PC-9 (cell line): ENCODE measurements at regions not wholly inside any gene's neighbourhood (a gene's known extent, or its start where the extent isn't known, plus 50 kb on each side); places are given as distances from the start of the nearest gene placed in this dataset.

Source experiments
- BruUV-seq: library from RNA; stranded (reverse); fragments of 400-500 nt; replicated peaks from 2 replicates; lab custom pipeline; 2021; lab: Mats Ljungman, UMichigan
- CTCF ChIA-PET: fragments of 300-600 bp; sonication (Branson Sonifier 250); formaldehyde crosslinking; loops from one replicate; lab custom pipeline; 2022; ENCODE audit warnings: antibody characterized with exemption; lab: Charles Lee
- POLR2A ChIA-PET: fragments of 300-600 bp; sonication (Branson Sonifier 250); formaldehyde crosslinking; loops from one replicate; lab custom pipeline; 2022; ENCODE audit warnings: antibody characterized with exemption; ENCODE audit not compliant: unreplicated experiment; lab: Charles Lee
- DNase-seq, 2 experiments: peaks; one replicate each; pipeline versions ENCODE4 v3.0.0 to v3.0.0-alpha.2; 2015 to 2022; ENCODE audit warnings: mixed read lengths in 1 of 2
- H2AFZ ChIP-seq: fragments of 200-600 bp; sonication (generic); 2 replicates; pipeline ENCODE4 v1.8.1; 2017; ENCODE audit warnings: antibody characterized with exemption
- H3F3A ChIP-seq: fragments of 200-600 bp; sonication (generic); 2 replicates; pipeline ENCODE4 v1.8.1; 2017; ENCODE audit warnings: antibody characterized with exemption, mild to moderate bottlenecking, low read depth; ENCODE audit not compliant: insufficient read depth
- H3K27ac ChIP-seq: fragments of 200-600 bp; sonication (generic); 2 replicates; pipeline ENCODE4 v1.6.1; 2016; ENCODE audit warnings: mixed run types
- H3K27me3 ChIP-seq: fragments of 200-600 bp; sonication (generic); 2 replicates; pipeline ENCODE4 v1.6.1; 2016; ENCODE audit warnings: low read depth, mixed run types; ENCODE audit not compliant: insufficient read depth
- H3K36me3 ChIP-seq: fragments of 200-600 bp; sonication (generic); 2 replicates; pipeline ENCODE4 v1.6.1; 2016; ENCODE audit warnings: low read depth, mixed run types
- H3K4me1 ChIP-seq: fragments of 200-600 bp; sonication (generic); replicated peaks from 2 replicates; pipeline ENCODE4 v1.6.1; 2016; ENCODE audit warnings: mixed run types; ENCODE audit not compliant: insufficient read depth
- H3K4me2 ChIP-seq: fragments of 200-600 bp; sonication (generic); 2 replicates; pipeline ENCODE4 v1.6.1; 2017; ENCODE audit warnings: mixed run types
- H3K4me3 ChIP-seq: fragments of 200-600 bp; sonication (generic); 2 replicates; pipeline ENCODE4 v1.6.1; 2016; ENCODE audit warnings: mixed run types
- H3K79me2 ChIP-seq: fragments of 200-600 bp; sonication (generic); 2 replicates; pipeline ENCODE4 v1.6.1; 2017; ENCODE audit warnings: low read depth, mixed run types
- H3K9me2 ChIP-seq: fragments of 200-600 bp; sonication (generic); 2 replicates; pipeline ENCODE4 v1.8.1; 2017; ENCODE audit warnings: mild to moderate bottlenecking; ENCODE audit not compliant: insufficient read depth
- H3K9me3 ChIP-seq: fragments of 200-600 bp; sonication (generic); 2 replicates; pipeline ENCODE4 v1.8.1; 2016; ENCODE audit warnings: low read depth; ENCODE audit not compliant: insufficient read depth
- H4K20me1 ChIP-seq: fragments of 200-600 bp; sonication (generic); 2 replicates; pipeline ENCODE4 v1.8.1; 2017; ENCODE audit not compliant: insufficient read depth
- CTCF ChIP-seq: fragments of 200-600 bp; sonication (generic); conservative IDR thresholded peaks from 2 replicates; pipeline ENCODE4 v1.6.1; 2017; ENCODE audit warnings: mixed run types, antibody characterized with exemption, mild to moderate bottlenecking, moderate library complexity
- EZH2 ChIP-seq: fragments of 200-600 bp; sonication (generic); IDR thresholded peaks from 2 replicates; pipeline ENCODE4 v1.8.0; 2017; ENCODE audit warnings: antibody characterized with exemption, low read depth
- intact Hi-C: fragments of 100-400 bp; cut with micrococcal nuclease; formaldehyde crosslinking; loops from one replicate; pipeline ENCODE4 v1.10.0; 2022; ENCODE audit not compliant: unreplicated experiment

- TF ChIP-seq EZH2, result no peak
- TF ChIP-seq CTCF, result no peak
- no peaks in the 10 kb centered on the region for H3K36me3 ChIP-seq
- no peaks in the 10 kb centered on the region for H3K27me3 ChIP-seq
- H3K9me2 ChIP-seq, result no peaks in the 10 kb centered on the region
- H3K4me2 ChIP-seq, result no peak overlapping the region
- POLR2A ChIA-PET, result no interaction called here
- H3K9me3 ChIP-seq, result peaks cover 19% of the 10 kb centered on the region
- no peak overlapping the region for H3K27ac ChIP-seq
- intact Hi-C loops, result no loop called here
- no peak overlapping the region for H3K4me3 ChIP-seq
- no peak for DNase-seq
- peaks cover 16% of the 10 kb centered on the region for H3F3A ChIP-seq
- no peaks in the 10 kb centered on the region for H4K20me1 ChIP-seq
- H2AFZ ChIP-seq, result no peak overlapping the region
- no TSS peak for BruUV-seq
- peaks cover 23% of the 10 kb centered on the region for H3K4me1 ChIP-seq
- CTCF ChIA-PET, result interaction anchor here (0.8 kb wide), 1 partner anchor 75 kb away, joined by 3 read pairs; no protein-coding TSS in a partner anchor
- no peaks in the 10 kb centered on the region for H3K79me2 ChIP-seq
Observed at GRCh38 chr3:132267391-132267993, 49.7 kb upstream of the ACP3 start.
